ENCODE measurements at regions not wholly inside any gene's neighbourhood (a gene's known extent, or its start where the extent isn't known, plus 50 kb on each side); places are given as distances from the start of the nearest gene placed in this dataset.

- H3K9me3 ChIP-seq, result no peaks in the 10 kb centered on the region
- H3K4me1 ChIP-seq, result no peaks in the 10 kb centered on the region
- no peak overlapping the region for H3K4me3 ChIP-seq
- DNase-seq (ENCODE audit: low spot score in 2 of 2), result no peak
- TF ChIP-seq CTCF (IDR thresholded peaks at IDR 0.05), result no peak
- no peak overlapping the region for H3K27ac ChIP-seq
- H3K27me3 ChIP-seq, result no peaks in the 10 kb centered on the region
- H3K36me3 ChIP-seq, result no peaks in the 10 kb centered on the region
- intact Hi-C loops (cut with DNase I), result no loop called here
Measured at GRCh38 chr1:24244519-24245268, 57.6 kb upstream of the IFNLR1 start.

DNA sequence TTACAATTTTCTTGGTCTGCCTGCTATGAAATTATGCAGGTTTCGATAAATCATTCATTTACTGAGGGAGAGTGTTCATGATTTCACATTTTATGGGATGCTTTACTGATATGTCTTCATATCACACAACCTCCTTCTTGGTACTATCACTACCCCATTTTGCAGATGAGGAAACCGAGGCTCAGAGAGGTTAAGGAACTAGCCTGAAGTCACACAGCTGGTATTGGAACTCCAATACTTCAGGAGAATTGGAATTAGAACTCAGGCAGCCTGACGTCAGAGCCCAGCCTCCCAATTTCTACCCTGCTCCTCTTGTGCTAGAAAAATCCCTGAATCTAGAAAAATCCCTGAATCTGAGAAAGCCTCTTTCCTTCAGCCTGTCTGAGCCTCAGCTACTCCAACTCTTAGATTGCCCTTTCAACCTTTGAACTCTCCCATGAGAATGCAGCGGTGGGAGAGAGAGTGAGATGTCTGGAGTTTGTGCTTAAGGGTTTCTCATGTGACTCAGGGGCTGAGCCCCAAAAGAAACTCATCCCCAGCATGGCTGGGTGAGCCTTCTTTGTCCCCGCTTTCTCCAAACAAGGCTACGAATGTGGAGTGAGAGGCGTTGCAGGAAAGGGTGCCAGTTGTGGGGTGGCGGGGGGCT, 50.8 kb upstream of the IFNLR1 start:
- H3K27me3 ChIP-seq, result no peaks in the 10 kb centered on the region
- no peak for DNase-seq (ENCODE audit: low spot score in 2 of 2)
- intact Hi-C loops (cut with DNase I), result no loop called here
- H3K36me3 ChIP-seq, result no peaks in the 10 kb centered on the region
- TF ChIP-seq CTCF (IDR thresholded peaks at IDR 0.05), result no peak
- H3K4me1 ChIP-seq, result no peaks in the 10 kb centered on the region
- H3K9me3 ChIP-seq, result no peaks in the 10 kb centered on the region
- H3K27ac ChIP-seq, result no peak overlapping the region
- H3K4me3 ChIP-seq, result no peak overlapping the region

GRCh38 chr1:24236789-24237371, 49.8 kb upstream of the IFNLR1 start:
- Histone ChIP-seq H3K36me3 (no peaks in the 10 kb centered on the region), H3K4me1 (no peaks in the 10 kb centered on the region), H3K4me3 (no peak overlapping the region), H3K27me3 (no peaks in the 10 kb centered on the region), H3K9me3 (no peaks in the 10 kb centered on the region), H3K27ac (no peak overlapping the region)
- intact Hi-C loops (cut with DNase I), result no loop called here
- no peak for TF ChIP-seq CTCF (IDR thresholded peaks at IDR 0.05)
- DNase-seq (ENCODE audit: low spot score in 2 of 2), result no peak

Measured in ascending aorta (tissue), 2 donors.